HG03139 (cell line): ENCODE measurements at regions not wholly inside any gene's neighbourhood (a gene's known extent, or its start where the extent isn't known, plus 50 kb on each side); places are given as distances from the start of the nearest gene placed in this dataset.
"Not testable (repeated sequence)": the region's sequence is repeated elsewhere in the genome, so short reads cannot be mapped to it uniquely, and the experiment has no call there.

Experiments
- ATAC-seq: cut with Tn5 transposase; IDR thresholded peaks from one replicate; pipeline ENCODE4 v1.9.1; 2021; ENCODE audit not compliant: unreplicated experiment

GRCh38 chr5:112533362-112533761 is 114.3 kb upstream of the EPB41L4A start:
- ATAC-seq = peak; percentile 37

DNA sequence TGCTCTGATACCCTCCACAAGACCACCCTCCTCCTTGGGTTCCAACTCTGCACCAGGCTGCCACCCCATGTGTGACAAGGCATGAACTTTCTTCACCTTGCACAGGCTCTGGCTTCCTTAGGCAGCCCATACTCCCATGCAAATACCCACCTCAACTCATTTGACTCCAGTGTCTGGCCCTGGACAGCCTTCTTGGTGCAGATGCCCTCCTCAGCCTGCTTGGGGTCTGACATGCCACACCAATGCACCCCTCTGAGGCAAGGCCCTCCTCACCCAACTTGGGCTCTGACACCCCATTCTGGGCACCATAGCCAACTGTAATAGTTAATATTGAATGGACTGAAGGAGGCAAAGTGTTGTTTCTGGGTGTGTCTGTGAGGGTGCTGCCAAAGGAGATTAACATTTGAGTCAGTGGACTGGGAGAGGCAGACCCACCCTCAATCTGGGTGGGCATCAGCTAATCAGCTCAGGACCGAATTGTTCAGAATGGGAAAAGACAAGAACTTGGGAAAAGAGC is 115.0 kb upstream of the EPB41L4A start:
- no peak for ATAC-seq

- ATAC-seq = no peak
Observed at GRCh38 chr5:112534611-112535255, 115.7 kb upstream of the EPB41L4A start.

GRCh38 chr5:112535356-112535755 is 116.3 kb upstream of the EPB41L4A start:
- ATAC-seq = no peak

DNA sequence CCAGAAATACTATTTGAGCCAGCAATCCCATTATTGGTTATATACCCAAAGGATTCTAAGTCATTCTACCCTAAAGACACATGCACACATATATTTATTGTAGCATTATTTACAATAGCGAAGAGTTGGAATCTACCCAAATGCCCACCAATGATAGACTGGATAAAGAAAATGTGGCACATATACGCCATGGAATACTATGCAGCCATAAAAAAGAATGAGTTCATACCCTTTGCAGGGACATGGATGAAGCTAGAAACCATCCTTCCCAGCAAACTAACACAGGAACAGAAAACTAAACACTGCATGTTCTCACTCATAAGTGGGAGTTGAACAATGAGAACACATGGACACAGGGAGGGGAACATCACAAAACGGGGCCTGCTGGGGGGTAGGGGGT is 125.5 kb upstream of the EPB41L4A start:
- not testable (repeated sequence) for ATAC-seq

DNA sequence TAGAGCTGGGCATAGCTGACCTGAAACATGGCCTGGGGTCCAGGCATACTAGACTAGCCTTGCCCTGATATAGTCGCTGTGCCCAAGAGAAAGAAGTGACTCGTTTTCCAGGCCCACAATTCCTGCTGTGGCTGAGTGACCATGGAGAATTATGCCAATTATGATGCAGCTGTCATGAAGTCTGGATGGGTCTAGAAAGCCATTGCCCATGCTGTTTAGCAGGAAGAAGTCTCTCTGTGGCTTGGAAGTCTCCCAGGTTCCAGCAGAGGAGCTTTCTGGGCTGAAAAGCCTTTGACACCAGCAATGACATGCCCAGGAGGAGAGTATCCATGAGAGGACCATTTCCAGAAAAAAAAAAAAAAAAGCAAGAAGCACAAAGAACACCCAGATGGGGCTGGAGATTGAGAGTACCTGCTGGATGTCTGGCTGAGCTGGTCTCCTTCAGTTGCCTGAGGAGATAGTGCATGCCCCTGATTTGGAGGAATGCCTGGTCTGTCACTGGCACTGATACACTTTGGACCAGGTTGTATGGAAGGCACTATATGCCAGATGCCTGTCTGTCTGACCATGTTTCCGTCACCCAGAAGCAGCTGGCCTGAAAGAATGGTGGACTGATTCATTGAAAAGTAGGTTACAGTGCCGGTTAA is 128.0 kb upstream of the EPB41L4A start:
- no peak for ATAC-seq

DNA sequence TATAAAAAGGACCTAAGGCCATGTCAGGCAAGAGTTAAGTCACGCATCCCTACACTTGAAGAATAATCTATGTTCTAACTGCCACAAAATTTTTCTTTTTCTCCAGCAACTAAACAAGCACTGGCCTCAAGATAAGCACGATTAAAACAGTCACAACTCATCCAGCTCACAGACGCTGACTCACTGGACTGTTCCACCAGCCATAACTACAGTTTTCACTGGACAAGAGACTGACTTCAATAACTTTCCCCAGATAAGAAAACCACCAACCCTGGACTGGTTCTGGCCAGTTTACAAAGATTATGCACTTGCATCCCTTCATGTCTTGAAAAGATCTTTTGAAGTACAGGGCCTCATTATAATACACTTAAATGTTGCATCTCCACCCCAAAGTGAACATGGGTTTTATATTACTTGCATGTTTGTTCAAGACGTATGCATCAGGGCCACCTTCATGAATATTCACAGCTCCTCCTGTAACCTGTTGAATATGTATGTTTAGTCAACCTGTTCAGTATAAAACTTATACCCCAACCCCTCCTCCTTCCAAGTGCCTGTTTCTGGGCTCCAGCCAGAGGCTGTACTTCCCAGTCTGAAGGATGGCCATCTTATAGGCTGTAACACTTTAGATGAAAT is 129.3 kb upstream of the EPB41L4A start:
- no peak for ATAC-seq

DNA sequence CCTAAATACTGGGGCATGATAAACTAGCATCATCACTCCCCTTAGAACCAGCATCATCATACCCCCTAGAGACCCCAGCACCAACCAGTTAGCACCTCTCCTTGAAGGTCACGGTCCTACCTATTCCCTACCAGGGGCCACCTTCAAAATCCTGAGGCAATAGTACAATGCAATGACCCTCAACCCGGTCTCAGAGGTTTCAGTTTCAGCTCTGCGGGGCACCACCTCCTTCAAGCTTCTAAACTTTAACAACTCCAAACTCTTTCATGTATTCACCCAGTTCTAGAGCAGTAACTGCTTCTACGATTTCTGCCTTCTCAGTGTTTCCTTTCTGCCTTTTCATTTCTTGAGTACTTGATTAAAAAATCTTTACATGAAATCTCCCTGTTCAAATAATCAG is 130.1 kb upstream of the EPB41L4A start:
- ATAC-seq = no peak

DNA sequence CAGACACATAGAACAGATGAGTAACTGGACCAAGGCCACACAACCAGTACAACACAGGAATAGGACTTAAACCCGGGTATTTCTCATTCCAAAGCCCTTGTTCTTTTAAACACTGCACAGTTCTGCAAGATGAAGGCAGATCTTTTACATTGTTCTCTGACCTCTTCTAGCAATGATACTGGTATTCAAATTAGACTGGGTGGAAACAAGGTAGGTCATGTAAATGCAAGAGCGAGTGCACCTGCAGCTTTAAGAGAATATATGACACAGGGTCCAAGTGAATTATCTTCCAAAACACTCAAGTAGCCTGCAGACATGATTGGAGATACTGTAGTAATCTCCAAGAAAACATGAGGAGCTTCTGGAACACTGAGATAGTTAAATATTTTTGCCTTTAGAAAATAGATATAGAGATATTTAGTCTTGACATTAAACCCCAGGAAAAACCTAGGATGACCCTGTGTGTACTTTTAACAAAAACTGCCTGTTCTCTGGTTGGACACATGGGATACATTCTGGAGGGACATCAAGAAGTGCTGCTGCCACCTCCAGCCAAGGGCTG is 130.6 kb upstream of the EPB41L4A start:
- no peak for ATAC-seq

DNA sequence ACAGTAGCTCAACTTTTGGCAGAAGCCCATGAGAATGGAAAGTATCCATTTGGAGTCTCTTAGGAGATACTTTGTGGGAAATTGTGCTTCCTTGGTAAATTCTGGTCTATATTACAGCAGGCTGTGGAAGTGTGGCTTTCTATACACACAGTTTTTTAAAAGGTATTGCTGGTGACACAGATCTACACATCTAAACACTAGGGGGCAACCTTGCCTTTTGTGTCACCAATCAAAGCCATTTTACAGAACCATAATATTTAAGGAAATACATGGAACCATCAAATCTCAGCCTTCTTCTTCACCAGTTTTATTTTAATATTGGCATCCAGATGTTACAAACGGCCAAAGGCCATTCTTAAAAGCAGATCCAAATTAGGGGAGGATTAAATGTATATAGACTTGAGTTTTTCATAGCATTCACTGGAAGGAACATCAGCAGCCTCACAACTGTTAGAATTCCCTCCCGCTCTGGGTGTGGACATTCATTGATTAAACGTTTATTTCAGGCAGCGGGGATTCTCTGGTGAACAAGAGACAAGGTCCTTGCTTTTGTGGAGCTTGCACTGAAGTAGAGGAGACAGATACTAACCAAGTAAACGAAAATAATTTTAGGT is 132.4 kb upstream of the EPB41L4A start:
- no peak for ATAC-seq

DNA sequence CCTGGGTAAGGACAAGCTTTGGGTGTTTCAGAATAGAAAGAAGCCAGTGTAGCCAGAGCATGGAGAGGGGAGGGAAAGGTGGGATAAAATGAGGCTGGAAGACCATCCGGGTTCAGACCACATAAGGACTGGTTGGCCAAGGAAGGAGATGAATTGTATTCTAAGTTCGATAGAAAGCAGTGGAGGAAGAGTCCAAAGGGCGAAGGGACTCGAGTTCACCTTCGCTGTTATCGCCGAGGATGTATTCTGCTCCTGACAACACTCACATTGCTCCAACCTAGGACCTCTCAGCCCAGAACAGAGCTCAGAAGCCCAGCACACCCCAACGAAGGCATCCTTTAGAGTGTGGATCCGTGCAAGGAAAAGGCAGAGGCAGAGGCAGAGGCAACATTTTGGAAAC is 133.1 kb upstream of the EPB41L4A start:
- ATAC-seq = no peak

- ATAC-seq = no peak
Observed at GRCh38 chr5:112552791-112553190, 133.7 kb upstream of the EPB41L4A start.

DNA sequence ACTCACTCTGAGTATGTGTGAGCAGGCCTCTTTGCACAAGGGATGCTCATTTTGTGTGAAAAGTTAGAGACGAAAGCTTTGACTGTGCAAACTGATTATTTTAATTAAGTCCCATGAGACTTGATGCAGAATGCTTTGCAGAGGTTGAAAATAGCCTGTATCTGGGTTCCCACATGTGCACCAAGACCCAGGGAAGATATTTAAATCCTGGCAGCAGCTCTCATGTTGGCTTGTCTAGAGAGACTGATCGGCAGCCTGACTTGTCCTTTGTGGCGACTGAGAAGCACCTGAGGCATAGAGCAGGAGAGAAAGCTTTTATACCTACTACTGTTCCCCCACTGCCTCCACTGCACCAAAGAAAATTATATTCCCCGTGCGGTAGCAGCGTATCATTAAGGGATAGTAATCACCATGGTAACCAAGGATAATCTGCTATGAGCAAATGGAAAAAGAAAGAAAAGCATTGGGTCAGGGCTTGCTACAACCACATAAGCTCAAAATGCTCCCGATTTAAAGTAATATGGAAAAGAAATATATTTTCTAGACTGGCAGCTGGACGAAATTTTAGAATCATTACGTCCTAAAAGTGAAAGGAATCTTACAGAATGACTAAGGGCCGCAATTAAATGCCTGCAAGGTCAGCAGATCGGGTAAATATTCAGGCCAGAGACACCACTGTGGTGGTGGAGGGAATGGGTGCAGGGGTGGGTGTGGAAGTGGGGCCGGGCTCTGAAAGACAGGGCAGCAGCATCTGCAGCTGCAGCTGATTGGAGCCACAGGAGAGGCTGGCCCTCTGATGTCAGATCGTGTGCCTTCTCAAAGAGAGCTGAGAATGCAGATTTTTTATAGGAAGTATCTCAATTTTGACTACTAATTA is 135.3 kb upstream of the EPB41L4A start:
- no peak for ATAC-seq

DNA sequence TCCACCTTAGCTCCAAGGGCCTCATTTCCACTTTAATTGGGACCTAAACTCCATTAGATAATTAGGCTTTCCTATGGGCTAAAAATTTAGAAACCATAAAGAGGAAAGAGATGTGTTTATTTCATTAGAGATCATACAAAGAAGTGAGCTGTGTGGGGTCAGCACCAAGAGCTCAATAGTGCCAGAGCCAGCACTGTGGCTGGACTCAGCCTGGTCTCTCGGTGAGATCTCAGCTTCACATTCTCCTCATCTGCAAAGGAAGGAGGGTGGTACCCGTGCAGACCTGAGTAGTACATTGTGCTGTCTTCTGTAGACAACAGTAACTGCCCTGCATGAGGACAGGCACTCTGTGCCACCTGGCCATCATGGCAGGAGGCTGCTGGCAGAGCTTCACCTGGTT is 136.1 kb upstream of the EPB41L4A start:
- ATAC-seq = no peak

DNA sequence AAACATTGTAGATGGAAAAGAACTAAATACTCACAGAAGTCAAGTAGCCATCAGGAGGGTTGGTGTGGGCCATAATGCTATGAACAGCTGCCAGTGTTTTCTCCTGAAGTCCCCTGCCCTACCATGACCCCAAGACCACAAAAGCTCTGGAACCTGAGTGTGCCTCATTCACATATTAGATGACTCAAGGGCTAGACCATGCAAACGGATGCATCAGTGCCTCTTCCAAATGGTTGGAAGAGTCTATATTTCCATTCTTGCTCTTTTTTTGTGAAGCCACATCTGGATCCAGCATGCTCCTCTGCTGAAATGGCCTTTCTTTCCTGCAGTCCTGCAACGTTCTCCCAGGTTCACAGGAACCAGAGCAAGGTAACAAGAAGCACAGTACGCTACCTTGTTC is 136.6 kb upstream of the EPB41L4A start:
- no peak for ATAC-seq

DNA sequence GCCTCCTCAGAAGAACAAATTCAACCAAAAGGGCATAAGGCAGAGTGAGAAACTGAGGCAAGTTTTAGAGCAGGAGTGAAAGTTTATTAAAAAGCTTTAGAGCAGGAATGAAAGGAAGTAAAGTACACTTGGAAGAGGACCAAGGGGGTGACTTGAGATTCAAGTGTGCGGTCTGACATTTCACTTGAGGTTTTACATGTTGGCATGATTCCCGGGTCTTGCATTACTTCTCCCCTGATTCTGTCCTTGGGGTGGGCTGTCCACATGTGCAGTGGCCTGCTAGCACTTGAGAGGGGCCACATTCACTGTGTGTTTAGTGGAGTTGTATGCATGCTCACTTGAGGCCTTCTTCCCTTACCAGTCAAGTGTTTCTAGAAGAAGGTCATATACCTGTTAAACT is 140.4 kb upstream of the EPB41L4A start:
- not testable (repeated sequence) for ATAC-seq

GRCh38 chr5:112560371-112560770 is 141.3 kb upstream of the EPB41L4A start:
- no peak for ATAC-seq

DNA sequence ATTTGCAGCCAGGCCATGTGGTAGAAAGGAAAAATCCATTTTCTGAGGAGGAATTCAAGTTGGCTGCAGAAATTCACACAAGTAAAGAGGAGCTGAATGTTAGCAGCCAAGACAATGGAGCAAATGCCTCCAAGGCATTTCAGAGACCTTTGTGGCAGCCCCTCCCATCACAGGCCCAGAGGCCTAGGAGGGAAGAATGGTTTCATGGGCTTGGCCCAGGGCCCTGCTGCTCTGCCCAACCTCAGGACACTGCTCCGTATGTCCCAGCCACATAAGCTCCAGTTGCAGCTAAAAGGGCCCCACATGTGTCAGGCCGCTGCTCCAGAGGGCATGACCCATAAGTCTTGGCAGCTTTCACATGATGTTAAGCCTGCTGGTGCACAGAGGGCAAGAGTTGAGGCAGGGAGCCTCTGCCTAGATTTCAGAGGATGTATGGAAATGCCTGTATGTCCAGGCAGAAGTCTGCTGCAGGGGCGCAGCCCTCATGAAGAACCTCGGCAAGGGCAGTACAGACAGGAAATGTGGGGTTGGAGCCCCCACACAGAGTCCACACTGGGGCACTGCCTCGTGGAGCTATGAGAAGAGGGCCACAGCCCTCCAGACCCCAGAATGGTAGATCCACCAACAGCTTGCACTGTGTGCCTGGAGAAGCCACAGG is 144.2 kb upstream of the EPB41L4A start:
- no peak for ATAC-seq

GRCh38 chr5:112566251-112566650 is 147.2 kb upstream of the EPB41L4A start:
- ATAC-seq = no peak

- no peak for ATAC-seq
Observed at GRCh38 chr5:112569596-112569995, 150.5 kb upstream of the EPB41L4A start.
